Activated naive CD4-positive, alpha-beta T cell treated with anti-CD3 and anti-CD28 coated beads, Interleukin-2, amount 10 ng/mL, durations not matched to agents 7 days and 5 days (primary cell): ENCODE measurements at regions not wholly inside any gene's neighbourhood (a gene's known extent, or its start where the extent isn't known, plus 50 kb on each side); places are given as distances from the start of the nearest gene placed in this dataset.

Experiments
- CTCF ChIA-PET: fragments of 350-600 bp; sonication (Branson Sonifier 250); formaldehyde crosslinking; loops from one replicate; lab custom pipeline; 2021; ENCODE audit warnings: antibody characterized with exemption; lab: Charles Lee
- DNase-seq: peaks from one replicate; pipeline ENCODE4 v3.0.0-alpha.2; 2020
- H3K27ac Mint-ChIP-seq: one replicate; pipeline ENCODE4 v1.8.0; 2021; ENCODE audit warnings: mild to moderate bottlenecking, moderate library complexity, mixed read lengths
- H3K27me3 Mint-ChIP-seq: one replicate; pipeline ENCODE4 v1.8.0; 2021; ENCODE audit warnings: mild to moderate bottlenecking, mixed read lengths
- H3K36me3 Mint-ChIP-seq: one replicate; pipeline ENCODE4 v1.8.0; 2021; ENCODE audit warnings: mixed read lengths
- H3K4me1 Mint-ChIP-seq: one replicate; pipeline ENCODE4 v1.8.0; 2021; ENCODE audit warnings: mixed read lengths
- H3K4me3 Mint-ChIP-seq: one replicate; pipeline ENCODE4 v1.8.0; 2021; ENCODE audit warnings: mild to moderate bottlenecking, moderate library complexity, mixed read lengths
- H3K9me3 Mint-ChIP-seq: one replicate; pipeline ENCODE4 v1.8.0; 2021; ENCODE audit warnings: mixed read lengths

DNA sequence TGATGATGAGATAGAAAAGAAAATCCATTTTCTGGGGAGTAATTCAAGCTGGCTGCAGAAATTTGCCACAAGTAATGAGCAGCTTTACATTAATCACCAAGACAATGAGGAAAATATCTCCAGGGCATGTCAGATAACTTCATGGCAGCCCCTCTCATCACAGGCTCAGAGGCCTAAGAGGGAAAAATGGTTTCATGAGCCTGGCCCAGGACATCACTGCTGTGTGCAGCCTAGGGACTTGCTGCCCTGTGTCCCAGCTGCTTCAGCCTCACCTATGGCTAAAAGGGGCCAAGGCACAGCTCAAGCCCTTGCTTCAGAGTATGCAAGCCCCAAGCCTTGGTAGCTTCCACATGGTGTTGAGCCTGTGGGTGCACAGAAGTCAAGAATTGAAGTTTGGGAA, 161.7 kb downstream of the OPA1 start:
- CTCF ChIA-PET = no interaction called here
- Mint-ChIP-seq H3K36me3 (no peaks in the 10 kb centered on the region), H3K4me1 (no peaks in the 10 kb centered on the region), H3K4me3 (no peak overlapping the region), H3K27me3 (peaks cover 32% of the 10 kb centered on the region), H3K9me3 (peaks cover 13% of the 10 kb centered on the region), H3K27ac (no peak overlapping the region)
- no peak for DNase-seq

DNA sequence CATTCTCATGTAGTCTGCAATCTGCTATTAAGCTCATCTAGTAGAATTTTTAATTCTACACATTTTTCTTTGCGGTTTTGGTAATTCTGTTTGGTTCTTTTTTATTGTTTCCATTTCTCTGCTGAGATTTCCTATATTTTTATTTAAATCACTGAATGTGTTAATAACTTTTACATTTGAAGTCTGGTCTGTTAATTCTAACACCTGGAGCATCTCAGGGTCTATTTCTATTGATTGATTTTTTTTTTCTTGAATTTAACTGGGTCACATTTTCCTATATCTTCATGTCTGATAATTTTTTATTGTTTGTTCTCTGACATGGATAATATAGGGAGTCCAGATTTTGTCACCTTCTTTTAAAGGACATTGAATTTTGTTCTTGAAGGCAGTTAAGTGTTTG, 163.5 kb downstream of the OPA1 start:
- peaks cover 26% of the 10 kb centered on the region for H3K27me3 Mint-ChIP-seq
- no peak overlapping the region for H3K27ac Mint-ChIP-seq
- CTCF ChIA-PET = no interaction called here

DNA sequence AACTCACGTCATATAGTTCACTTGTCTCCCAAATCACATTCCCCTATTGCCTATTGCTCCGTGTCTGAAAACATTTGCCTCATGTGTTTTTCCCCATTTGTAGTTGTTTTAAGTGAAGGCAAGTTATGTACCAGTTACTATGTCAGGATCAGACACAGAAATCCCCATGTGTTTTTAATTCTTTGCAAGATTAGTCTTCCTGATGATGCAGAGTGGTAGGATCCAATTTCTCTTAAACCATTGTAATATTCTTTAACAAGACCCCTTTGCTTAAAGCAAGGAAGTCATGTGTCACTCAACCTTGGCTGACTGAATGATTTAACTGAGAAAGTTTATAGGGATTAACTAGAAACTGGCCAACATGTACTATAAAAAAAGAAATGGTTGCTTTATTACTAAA, 164.4 kb downstream of the OPA1 start:
- CTCF ChIA-PET = no interaction called here
- no peak overlapping the region for H3K27ac Mint-ChIP-seq
- H3K9me3 Mint-ChIP-seq = peaks cover 13% of the 10 kb centered on the region
- no peak overlapping the region for H3K4me3 Mint-ChIP-seq
- H3K27me3 Mint-ChIP-seq = peaks cover 20% of the 10 kb centered on the region
- no peak for DNase-seq
- no peaks in the 10 kb centered on the region for H3K36me3 Mint-ChIP-seq
- H3K4me1 Mint-ChIP-seq = no peaks in the 10 kb centered on the region

More for the DNA sequence above, 163.5 kb downstream of the OPA1 start:
- peaks cover 13% of the 10 kb centered on the region for H3K9me3 Mint-ChIP-seq
- H3K4me3 Mint-ChIP-seq = no peak overlapping the region
- no peak for DNase-seq
- no peaks in the 10 kb centered on the region for H3K4me1 Mint-ChIP-seq
- H3K36me3 Mint-ChIP-seq = no peaks in the 10 kb centered on the region

DNA sequence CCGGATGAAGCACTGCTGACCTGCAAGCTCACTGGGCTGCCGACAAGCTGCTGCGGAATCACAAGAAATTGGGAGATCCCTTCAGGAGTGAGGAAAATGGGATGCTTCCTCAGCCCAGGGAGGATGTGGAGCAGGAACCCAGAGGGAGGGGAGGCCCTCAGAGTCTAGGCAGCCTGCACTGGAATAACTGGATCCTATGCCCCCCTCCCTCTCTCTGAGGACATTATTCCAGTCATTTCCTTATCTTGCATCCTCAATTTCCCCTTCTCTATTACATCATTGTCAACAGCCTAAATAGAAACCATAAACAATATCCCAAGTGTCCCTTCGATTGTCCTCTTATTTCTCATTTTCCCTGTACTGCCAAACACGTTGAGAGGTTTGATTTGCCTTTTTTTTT, 169.0 kb downstream of the OPA1 start:
- peaks cover 24% of the 10 kb centered on the region for H3K27me3 Mint-ChIP-seq
- H3K27ac Mint-ChIP-seq = no peak overlapping the region
- CTCF ChIA-PET = no interaction called here
- no peak for DNase-seq
- no peaks in the 10 kb centered on the region for H3K36me3 Mint-ChIP-seq
- peaks cover 6% of the 10 kb centered on the region for H3K9me3 Mint-ChIP-seq
- no peaks in the 10 kb centered on the region for H3K4me1 Mint-ChIP-seq
- no peak overlapping the region for H3K4me3 Mint-ChIP-seq

DNA sequence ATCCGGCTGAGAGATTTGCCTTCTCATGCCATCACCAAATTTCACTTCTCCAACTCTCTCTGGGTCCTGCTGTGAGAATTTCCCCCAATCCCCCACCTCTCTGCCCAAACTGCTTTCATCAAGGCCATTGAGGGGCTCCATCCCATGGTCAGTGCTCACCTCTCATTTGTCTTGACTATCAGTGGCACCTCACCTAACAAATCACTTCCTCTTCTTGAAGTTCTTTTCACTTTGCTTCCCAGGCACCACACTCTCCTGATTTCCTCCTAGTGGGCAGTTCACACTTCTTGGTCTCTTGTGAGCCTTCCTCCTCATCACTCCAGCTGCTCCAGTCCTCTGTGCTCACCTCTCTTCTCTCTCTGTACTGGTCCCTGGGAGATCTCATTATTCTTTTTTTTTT, 169.6 kb downstream of the OPA1 start:
- CTCF ChIA-PET = no interaction called here
- H3K9me3 Mint-ChIP-seq = peaks cover 1% of the 10 kb centered on the region
- no peak for DNase-seq
- H3K27ac Mint-ChIP-seq = no peak overlapping the region
- H3K4me3 Mint-ChIP-seq = no peak overlapping the region
- peaks cover 24% of the 10 kb centered on the region for H3K27me3 Mint-ChIP-seq
- no peaks in the 10 kb centered on the region for H3K36me3 Mint-ChIP-seq
- no peaks in the 10 kb centered on the region for H3K4me1 Mint-ChIP-seq

DNA sequence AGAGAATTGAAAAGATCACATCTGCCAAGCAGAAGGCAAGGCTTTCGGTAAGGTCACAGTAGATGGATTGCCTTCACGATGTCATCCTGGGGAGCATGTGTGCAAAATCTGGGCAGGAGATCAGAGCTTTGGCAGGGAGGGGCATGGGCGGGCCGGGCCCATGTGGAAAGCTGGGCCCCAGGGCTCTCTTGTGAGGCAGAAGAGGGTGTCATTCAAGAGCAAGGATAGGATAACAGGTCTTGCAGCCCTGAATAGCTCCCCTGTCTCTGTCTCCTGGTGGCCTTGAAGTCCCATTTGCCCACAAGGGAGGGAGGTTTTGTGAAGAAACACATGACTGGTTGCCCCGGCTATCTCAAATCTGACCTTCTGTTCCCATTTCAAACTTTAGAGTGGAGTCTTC, 172.0 kb downstream of the OPA1 start:
- H3K9me3 Mint-ChIP-seq = no peaks in the 10 kb centered on the region
- peaks cover 24% of the 10 kb centered on the region for H3K27me3 Mint-ChIP-seq
- no peaks in the 10 kb centered on the region for H3K36me3 Mint-ChIP-seq
- no peak for DNase-seq
- no peaks in the 10 kb centered on the region for H3K4me1 Mint-ChIP-seq
- CTCF ChIA-PET = no interaction called here
- no peak overlapping the region for H3K4me3 Mint-ChIP-seq
- no peak overlapping the region for H3K27ac Mint-ChIP-seq

DNA sequence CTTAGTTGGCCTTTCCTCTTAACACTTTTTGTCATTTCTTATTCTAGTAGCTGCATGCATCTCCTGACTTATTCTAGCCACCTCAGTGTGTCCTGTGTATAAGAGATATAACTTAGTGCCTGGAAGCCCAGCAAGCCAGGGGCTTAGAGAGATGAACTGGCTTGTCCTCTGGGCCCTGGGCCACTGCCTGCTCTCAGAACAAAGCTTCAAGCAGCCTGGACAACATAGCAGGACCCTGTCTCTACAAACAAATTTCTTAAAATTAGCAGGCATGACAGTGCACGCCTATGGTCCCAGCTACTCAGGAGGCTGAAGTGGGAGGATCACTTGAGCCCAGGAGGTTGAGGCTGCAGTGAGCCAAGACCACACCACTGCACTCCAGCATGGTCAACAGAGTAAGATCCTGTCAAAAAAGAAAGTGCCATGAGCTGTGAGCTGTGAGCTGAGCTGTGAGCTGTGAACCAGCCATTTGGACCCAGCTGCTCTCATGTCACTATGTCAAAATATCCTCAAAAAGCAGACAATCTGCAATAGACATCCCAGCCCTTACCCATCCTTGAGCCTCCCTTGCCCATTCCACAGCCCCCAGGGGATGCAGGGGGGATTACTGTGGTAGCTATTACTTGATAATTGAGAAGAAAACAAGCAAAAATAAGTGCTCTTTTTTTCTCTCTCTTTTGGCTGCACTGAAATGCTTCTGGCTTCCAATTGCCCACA, 174.5 kb downstream of the OPA1 start:
- Mint-ChIP-seq H3K27me3 (peaks cover 23% of the 10 kb centered on the region), H3K4me1 (no peaks in the 10 kb centered on the region), H3K9me3 (no peaks in the 10 kb centered on the region), H3K4me3 (no peak overlapping the region), H3K27ac (no peak overlapping the region), H3K36me3 (no peaks in the 10 kb centered on the region)
- DNase-seq = no peak
- CTCF ChIA-PET = interaction anchor here (1.1 to 1.3 kb wide), 2 partner anchors 13 to 548 kb away, joined by 3 to 4 read pairs; no protein-coding TSS in a partner anchor

DNA sequence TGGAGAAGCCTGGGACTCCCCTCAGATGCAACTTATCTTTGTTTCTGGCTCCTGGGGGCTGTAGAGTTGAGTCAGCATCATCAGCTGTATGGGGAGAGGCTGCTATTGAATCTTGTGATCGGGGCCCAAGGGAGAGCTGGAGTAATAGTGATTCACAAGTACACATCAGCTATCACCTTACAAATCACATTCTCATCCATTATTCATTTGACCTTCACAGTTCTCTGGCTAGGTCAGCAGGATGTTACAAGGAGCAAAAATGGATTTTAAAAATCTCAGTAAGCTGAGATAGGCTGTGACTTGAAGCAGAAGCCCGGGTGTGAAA, 175.0 kb downstream of the OPA1 start:
- Mint-ChIP-seq H3K36me3 (no peaks in the 10 kb centered on the region), H3K4me3 (no peak overlapping the region), H3K27ac (no peak overlapping the region), H3K9me3 (no peaks in the 10 kb centered on the region), H3K4me1 (no peaks in the 10 kb centered on the region), H3K27me3 (peaks cover 19% of the 10 kb centered on the region)
- CTCF ChIA-PET = interaction anchor here (1.1 to 1.3 kb wide), 2 partner anchors 12 to 548 kb away, joined by 3 to 4 read pairs; no protein-coding TSS in a partner anchor
- no peak for DNase-seq

DNA sequence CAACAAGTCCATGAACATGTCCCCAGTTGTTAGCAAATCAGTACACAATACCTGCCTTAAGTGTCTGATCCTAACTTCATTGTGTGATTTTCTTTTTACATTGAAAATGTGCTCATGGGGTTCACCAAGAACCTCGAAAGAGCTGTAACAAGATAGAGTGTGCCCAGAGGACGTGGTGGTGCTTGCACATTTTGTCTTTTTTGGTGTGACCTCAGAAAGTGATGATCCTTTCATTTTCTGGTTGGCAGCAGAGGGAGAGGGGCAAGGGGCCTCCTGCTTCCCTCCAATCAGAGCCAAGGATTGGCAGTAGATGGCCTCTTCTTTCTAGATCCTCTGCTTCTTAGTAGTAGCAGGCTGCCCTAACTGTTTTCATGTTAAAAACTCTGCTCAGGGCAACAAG, 176.4 kb downstream of the OPA1 start:
- H3K27me3 Mint-ChIP-seq = peaks cover 24% of the 10 kb centered on the region
- no peaks in the 10 kb centered on the region for H3K9me3 Mint-ChIP-seq
- no peaks in the 10 kb centered on the region for H3K36me3 Mint-ChIP-seq
- H3K27ac Mint-ChIP-seq = no peak overlapping the region
- H3K4me1 Mint-ChIP-seq = no peaks in the 10 kb centered on the region
- H3K4me3 Mint-ChIP-seq = no peak overlapping the region
- CTCF ChIA-PET = interaction anchor here (1.2 kb wide), 1 partner anchor 8 kb away, joined by 3 read pairs; no protein-coding TSS in a partner anchor
- DNase-seq = no peak

DNA sequence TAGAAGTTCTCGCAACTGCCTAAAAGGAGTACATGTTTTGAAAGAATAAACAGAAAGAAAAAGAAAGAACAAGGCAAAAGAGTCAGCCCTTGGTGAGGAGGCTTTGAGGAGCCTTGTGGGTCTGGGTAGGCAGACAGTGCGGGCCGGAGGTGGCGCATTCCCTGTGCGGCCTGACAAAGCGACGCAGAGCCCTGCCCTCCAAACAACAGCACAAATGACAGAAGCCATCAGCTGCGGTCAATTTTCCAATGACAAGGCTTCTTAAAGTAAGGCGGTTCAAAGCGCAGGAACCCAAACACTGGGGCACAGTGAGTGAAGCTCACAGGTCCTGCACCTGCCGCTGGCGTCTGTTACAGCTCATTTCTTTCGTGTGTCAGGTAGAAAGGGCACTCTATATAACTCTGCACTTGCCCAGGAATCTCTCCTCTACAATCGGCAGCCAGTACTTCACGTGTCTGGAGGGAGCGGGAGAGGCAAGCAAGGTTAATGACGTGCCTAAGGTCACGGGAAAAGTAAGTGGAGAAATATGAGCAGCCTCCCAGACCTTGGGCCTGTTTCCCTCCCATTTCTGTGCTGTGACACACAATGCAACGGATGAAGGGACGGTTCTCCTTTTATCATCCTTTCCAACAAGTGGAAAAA, 178.1 kb downstream of the OPA1 start:
- H3K27me3 Mint-ChIP-seq = peaks cover 20% of the 10 kb centered on the region
- H3K36me3 Mint-ChIP-seq = no peaks in the 10 kb centered on the region
- CTCF ChIA-PET = no interaction called here
- no peaks in the 10 kb centered on the region for H3K9me3 Mint-ChIP-seq
- H3K27ac Mint-ChIP-seq = no peak overlapping the region
- no peak for DNase-seq
- H3K4me3 Mint-ChIP-seq = no peak overlapping the region
- H3K4me1 Mint-ChIP-seq = peaks cover 1% of the 10 kb centered on the region

DNA sequence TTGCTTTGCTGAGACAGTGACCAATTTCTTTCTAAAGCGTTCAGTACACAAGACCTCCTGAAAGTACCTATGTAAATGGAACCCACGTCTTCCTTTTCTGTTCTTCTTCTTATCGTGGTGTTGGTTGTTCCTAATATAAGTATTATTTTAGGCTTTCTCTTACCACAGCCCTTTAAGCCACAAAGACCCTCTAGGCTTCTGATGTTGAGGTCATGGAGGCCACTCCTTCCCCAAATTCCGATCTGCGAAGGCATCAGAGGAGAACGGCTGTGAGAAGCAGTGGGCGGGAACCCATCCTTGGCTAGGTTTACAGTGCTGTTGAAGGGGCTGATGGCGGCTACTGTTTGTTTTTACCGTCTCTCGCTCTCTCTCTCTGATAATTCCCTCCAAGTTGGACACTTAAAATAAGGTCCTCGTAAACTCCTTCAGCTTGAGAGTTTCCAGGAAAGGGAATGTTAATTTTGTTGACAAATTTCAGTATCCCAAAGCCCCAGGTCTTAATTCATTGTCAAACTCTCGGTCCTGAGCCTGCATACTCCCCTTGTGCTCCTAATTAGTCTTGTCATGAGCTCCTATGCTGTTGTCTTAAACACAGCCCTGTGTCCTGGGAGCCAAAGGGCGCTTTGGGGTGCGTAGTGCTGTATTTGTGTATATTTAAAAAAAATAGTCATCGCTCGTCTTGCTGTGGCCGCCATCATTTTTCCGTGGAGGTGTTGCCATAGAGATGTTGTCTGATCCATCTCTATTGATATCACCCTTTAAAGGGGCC, 178.8 kb downstream of the OPA1 start:
- peaks cover 19% of the 10 kb centered on the region for H3K27me3 Mint-ChIP-seq
- no peak overlapping the region for H3K27ac Mint-ChIP-seq
- no peaks in the 10 kb centered on the region for H3K9me3 Mint-ChIP-seq
- DNase-seq = no peak
- no peaks in the 10 kb centered on the region for H3K36me3 Mint-ChIP-seq
- no peak overlapping the region for H3K4me3 Mint-ChIP-seq
- peaks cover 8% of the 10 kb centered on the region for H3K4me1 Mint-ChIP-seq
- CTCF ChIA-PET = no interaction called here

DNA sequence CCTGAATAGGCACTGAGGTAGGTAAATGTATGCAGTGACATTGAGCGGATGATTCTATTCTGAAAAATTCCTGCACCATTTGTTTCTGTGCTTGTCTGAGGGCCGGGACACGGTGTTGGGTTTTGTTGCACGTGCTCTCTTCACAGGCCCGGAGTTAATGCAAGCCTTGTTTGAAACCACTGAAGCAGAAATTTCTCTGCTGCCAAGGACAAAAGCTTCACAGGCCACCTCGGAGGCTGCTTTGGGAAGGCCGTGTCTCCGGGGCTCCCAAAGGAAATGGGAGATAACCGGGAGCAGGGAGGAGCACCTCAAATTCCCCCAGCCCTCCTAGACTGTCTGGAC, 179.4 kb downstream of the OPA1 start:
- Mint-ChIP-seq H3K27me3 (peaks cover 19% of the 10 kb centered on the region), H3K36me3 (no peaks in the 10 kb centered on the region), H3K4me1 (peaks cover 13% of the 10 kb centered on the region), H3K27ac (no peak overlapping the region), H3K9me3 (no peaks in the 10 kb centered on the region), H3K4me3 (no peak overlapping the region)
- no peak for DNase-seq
- CTCF ChIA-PET = no interaction called here

DNA sequence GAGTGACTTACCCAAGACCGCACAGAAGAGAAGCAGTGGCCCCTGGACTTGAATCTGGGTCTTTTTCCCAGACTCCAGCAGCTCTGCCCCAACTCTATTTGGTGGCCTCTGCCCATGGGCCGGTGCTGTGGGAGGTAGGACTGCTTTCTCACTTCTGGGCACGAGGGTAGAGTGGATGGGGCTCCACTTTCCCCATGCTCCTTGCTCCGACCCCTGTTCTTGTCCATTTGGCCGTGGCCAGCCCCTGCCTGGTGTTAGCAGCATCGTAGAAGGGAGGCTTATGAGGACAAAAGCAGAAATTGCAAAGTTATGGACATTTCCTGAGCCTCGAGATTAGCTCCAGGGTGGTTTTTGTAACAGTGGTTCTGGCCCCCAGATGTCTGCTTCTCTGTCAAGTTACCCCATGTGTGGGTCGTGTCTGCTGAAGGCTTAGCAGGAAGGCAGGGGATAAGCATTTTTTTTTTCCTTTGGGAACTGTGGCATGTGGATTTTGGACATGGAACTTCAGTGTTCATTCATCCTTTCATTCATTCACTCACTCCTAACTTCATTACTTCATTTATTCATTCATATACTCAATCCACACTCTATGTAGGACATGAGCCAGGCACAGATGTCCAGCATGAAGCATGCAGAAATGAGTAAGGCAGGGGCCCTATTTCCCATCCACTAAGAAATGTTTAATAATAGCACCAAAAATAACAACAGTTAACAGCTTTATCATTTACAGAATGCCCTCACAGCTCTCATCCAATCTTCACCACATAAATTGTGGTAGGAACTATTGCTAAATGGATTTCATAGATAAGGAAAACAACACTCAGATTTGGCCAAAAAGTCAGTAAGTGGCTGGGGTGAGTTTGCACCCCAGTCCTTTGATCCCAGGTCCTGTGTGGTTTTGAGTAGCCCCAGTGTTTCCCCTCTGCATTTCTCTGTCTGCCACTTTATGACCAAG, 180.5 kb downstream of the OPA1 start:
- Mint-ChIP-seq H3K36me3 (no peaks in the 10 kb centered on the region), H3K9me3 (no peaks in the 10 kb centered on the region), H3K27me3 (peaks cover 20% of the 10 kb centered on the region), H3K27ac (no peak overlapping the region), H3K4me3 (no peak overlapping the region), H3K4me1 (peaks cover 16% of the 10 kb centered on the region)
- DNase-seq = no peak
- CTCF ChIA-PET = no interaction called here
